ENCODE measurements at regions not wholly inside any gene's neighbourhood (a gene's known extent, or its start where the extent isn't known, plus 50 kb on each side); places are given as distances from the start of the nearest gene placed in this dataset.

- no peak for DNase-seq (ENCODE audit: extremely low read depth, low read depth)
- no peak for TF ChIP-seq CTCF (IDR thresholded peaks at IDR 0.05; ENCODE audit: low read depth, low read length)
Observed at GRCh38 chr1:170288155-170288554, 142.4 kb downstream of the NTMT2 start.

GRCh38 chr1:170290276-170290675 lies 144.5 kb downstream of the NTMT2 start:
- DNase-seq (ENCODE audit: extremely low read depth, low read depth): no peak
- no peak for TF ChIP-seq CTCF (IDR thresholded peaks at IDR 0.05; ENCODE audit: low read depth, low read length)

- no peak for TF ChIP-seq CTCF (IDR thresholded peaks at IDR 0.05; ENCODE audit: low read depth, low read length)
- DNase-seq (ENCODE audit: extremely low read depth, low read depth): no peak
Observed at GRCh38 chr1:170290991-170291390, 145.2 kb downstream of the NTMT2 start.

- no peak for TF ChIP-seq CTCF (IDR thresholded peaks at IDR 0.05; ENCODE audit: low read depth, low read length)
- DNase-seq (ENCODE audit: extremely low read depth, low read depth): no peak
Observed at GRCh38 chr1:170291516-170291915, 145.8 kb downstream of the NTMT2 start.

GRCh38 chr1:170296211-170296610 lies 150.5 kb downstream of the NTMT2 start:
- no peak for TF ChIP-seq CTCF (IDR thresholded peaks at IDR 0.05; ENCODE audit: low read depth, low read length)
- DNase-seq (ENCODE audit: extremely low read depth, low read depth): no peak

- no peak for TF ChIP-seq CTCF (IDR thresholded peaks at IDR 0.05; ENCODE audit: low read depth, low read length)
- DNase-seq (ENCODE audit: extremely low read depth, low read depth): no peak
Observed at GRCh38 chr1:170296642-170297041, 150.9 kb downstream of the NTMT2 start.

GRCh38 chr1:170301596-170301995 lies 155.8 kb downstream of the NTMT2 start:
- no peak for TF ChIP-seq CTCF (IDR thresholded peaks at IDR 0.05; ENCODE audit: low read depth, low read length)
- DNase-seq (ENCODE audit: extremely low read depth, low read depth): no peak
